ENCODE measurements at regions not wholly inside any gene's neighbourhood (a gene's known extent, or its start where the extent isn't known, plus 50 kb on each side); places are given as distances from the start of the nearest gene placed in this dataset.

DNA sequence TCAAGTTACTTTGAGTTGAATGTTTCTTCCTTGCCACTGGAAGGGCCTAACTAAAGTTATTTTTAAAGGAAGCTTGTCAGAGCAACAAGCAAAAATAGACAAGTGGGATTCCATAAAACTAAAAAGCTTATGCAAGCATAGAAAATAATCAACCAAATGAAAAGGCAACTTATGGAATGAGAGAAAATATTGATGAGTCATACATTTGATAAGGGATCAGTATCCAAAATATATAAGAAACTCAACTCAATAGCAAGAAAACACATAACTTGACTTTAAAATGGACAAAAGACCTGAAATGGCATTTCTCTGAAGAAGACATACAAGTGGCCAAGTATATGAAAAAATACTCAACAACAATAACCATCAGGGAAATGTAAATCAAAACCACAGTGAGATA lies 264.5 kb upstream of the UBASH3B start:
- DNase-seq, result no peak
- TF ChIP-seq, protein P1, sequence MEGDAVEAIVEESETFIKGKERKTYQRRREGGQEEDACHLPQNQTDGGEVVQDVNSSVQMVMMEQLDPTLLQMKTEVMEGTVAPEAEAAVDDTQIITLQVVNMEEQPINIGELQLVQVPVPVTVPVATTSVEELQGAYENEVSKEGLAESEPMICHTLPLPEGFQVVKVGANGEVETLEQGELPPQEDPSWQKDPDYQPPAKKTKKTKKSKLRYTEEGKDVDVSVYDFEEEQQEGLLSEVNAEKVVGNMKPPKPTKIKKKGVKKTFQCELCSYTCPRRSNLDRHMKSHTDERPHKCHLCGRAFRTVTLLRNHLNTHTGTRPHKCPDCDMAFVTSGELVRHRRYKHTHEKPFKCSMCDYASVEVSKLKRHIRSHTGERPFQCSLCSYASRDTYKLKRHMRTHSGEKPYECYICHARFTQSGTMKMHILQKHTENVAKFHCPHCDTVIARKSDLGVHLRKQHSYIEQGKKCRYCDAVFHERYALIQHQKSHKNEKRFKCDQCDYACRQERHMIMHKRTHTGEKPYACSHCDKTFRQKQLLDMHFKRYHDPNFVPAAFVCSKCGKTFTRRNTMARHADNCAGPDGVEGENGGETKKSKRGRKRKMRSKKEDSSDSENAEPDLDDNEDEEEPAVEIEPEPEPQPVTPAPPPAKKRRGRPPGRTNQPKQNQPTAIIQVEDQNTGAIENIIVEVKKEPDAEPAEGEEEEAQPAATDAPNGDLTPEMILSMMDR (IDR thresholded peaks at IDR 0.05; ENCODE audit: low read depth, low read length), result no peak
- H3K9me3 ChIP-seq (ENCODE audit: severe bottlenecking), result no peaks in the 10 kb centered on the region
- H3K36me3 ChIP-seq, result no peaks in the 10 kb centered on the region
- no peak overlapping the region for H3K4me3 ChIP-seq (ENCODE audit: low read depth, low read length)
- peaks cover 8% of the 10 kb centered on the region for H3K27me3 ChIP-seq (ENCODE audit: insufficient read depth, low read depth, severe bottlenecking)
- H3K27ac ChIP-seq, result no peak overlapping the region

DNA sequence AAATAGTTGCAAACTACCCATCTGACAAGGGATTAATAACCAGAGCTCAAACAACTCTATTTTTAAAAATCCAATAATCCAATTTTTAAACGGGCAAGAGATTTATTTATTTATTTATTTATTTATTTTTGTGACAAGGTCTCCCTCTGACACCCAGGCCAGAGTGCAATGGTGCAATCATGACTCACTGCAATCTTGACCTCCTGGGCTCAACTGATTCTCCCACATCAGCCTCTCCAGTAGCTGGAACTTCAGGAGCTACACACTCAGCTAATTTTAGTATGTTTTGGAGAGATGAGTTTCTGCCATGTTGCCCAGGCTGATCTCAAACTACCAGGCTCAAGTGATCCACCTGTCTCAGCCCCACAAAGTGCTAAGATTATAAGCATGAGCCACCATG lies 267.2 kb upstream of the BLID start:
- peaks cover 3% of the 10 kb centered on the region for H3K27me3 ChIP-seq (ENCODE audit: insufficient read depth, low read depth, severe bottlenecking)
- no peaks in the 10 kb centered on the region for H3K9me3 ChIP-seq (ENCODE audit: severe bottlenecking)
- no peak for DNase-seq
- no peak overlapping the region for H3K27ac ChIP-seq
- H3K4me3 ChIP-seq (ENCODE audit: low read depth, low read length), result no peak overlapping the region
- H3K36me3 ChIP-seq, result no peaks in the 10 kb centered on the region
- TF ChIP-seq, protein P1 (IDR thresholded peaks at IDR 0.05; ENCODE audit: low read depth, low read length), result no peak

DNA sequence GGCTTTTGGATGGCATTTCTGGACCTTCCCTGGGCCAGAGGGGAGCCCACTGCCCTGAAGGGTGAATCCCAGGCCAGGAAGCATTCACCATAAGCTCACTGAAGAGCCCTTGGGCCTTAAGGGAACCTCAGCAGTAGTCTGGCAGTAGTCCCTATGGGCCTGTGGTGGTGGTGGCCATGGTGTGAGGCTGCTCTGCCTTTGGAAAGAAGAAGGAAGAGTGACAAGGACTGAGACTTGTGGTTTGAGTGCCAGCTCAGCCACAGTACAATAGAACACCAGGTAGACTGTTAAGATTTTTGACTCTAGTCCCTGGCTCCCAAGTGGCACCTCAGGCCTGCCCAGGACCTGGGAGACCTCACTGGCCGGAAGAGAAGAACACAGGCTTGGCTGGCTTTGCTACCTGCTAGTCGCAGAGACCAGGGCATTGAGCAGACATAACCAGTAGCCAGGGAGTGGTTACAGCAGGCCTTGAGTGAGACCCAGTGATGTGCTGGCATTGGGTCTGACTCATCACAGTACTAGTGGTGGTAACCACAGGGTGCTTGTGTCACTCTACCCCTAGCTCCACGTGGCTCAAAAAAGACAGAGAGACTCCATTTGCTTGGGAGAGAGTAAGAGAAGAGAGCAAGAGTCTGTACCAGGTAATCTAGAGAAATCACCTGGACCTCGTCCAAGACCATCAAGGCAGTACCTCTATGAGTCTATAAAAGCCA lies 259.8 kb upstream of the BLID start:
- Histone ChIP-seq H3K9me3 (ENCODE audit: severe bottlenecking) (no peaks in the 10 kb centered on the region), H3K36me3 (no peaks in the 10 kb centered on the region), H3K27me3 (ENCODE audit: insufficient read depth, low read depth, severe bottlenecking) (peaks cover 7% of the 10 kb centered on the region), H3K4me3 (ENCODE audit: low read depth, low read length) (no peak overlapping the region), H3K27ac (no peak overlapping the region)
- DNase-seq, result no peak
- TF ChIP-seq, protein P1 (IDR thresholded peaks at IDR 0.05; ENCODE audit: low read depth, low read length), result no peak

DNA sequence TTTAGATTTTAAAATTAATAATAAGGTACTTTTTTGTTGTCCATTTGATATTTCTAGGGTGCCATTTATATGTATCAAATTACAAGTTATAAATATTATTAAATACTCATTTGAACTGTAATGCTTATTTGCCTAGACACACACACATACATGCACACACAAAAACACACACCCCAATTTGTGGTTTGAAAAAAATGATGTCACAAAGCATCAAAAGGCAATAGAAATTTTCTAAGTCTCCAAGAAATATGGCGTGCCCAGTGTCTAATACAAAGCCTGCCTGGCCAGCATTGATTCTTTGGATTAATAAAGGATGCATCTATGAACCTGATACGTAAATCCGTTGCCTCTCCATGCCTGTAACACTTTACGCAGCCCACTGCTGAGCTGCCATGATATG lies 252.8 kb upstream of the BLID start:
- TF ChIP-seq, protein P1 (IDR thresholded peaks at IDR 0.05; ENCODE audit: low read depth, low read length), result no peak
- no peak for DNase-seq
- no peaks in the 10 kb centered on the region for H3K27me3 ChIP-seq (ENCODE audit: insufficient read depth, low read depth, severe bottlenecking)
- no peaks in the 10 kb centered on the region for H3K36me3 ChIP-seq
- no peak overlapping the region for H3K4me3 ChIP-seq (ENCODE audit: low read depth, low read length)
- H3K9me3 ChIP-seq (ENCODE audit: severe bottlenecking), result no peaks in the 10 kb centered on the region
- H3K27ac ChIP-seq, result no peak overlapping the region

DNA sequence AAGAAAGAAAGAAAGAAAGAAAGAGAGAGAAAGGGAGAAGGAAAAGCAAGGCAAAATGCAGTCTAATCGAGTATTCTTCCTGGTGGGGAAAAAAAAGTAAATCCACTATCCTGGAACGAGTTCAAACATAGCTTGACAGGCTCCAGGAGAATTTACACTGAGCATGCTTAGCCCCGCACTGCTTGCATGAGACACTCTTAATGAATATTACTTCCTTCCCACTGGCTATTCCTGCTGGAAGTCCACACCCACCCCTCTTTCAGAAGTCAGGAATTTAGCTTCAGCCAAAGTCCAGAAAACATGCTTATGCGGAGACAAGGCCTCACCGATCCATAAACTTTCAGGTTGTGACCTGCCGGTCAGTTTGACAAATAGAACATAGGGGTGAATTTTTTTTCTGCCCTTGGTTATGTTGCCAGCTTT lies 251.8 kb upstream of the BLID start:
- Histone ChIP-seq H3K4me3 (ENCODE audit: low read depth, low read length) (no peak overlapping the region), H3K9me3 (ENCODE audit: severe bottlenecking) (no peaks in the 10 kb centered on the region), H3K27ac (no peak overlapping the region), H3K27me3 (ENCODE audit: insufficient read depth, low read depth, severe bottlenecking) (no peaks in the 10 kb centered on the region), H3K36me3 (no peaks in the 10 kb centered on the region)
- TF ChIP-seq, protein P1 (IDR thresholded peaks at IDR 0.05; ENCODE audit: low read depth, low read length), result no peak
- no peak for DNase-seq
